SW480 (cell line): ENCODE measurements at regions not wholly inside any gene's neighbourhood (a gene's known extent, or its start where the extent isn't known, plus 50 kb on each side); places are given as distances from the start of the nearest gene placed in this dataset.
A peak's percentile ranks its signal among the peaks of the same experiment; 100 is the strongest.

Experiments used
- DNase-seq: peaks from one replicate; pipeline ENCODE4 v3.0.0-alpha.2; 2016; ENCODE audit warnings: low spot score

DNA sequence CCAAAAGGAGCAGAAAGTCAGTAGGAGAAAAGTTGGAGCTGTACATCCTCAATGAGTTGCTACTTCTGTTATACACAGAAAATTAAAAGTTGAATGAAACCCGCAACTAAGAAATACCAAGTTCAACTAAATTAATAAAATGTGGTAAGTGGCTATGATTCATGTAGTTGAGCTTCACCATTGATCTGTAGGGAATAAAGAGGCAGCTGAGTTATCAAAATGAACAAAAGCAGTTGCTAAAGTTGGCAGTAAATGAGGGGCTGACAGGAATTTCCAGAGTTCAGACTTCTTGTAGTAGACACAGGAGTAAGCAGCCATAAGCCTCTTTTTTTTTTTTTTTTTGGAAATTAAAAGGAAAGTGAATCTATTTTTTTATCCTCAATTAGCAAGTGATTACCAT is 234.6 kb downstream of the POSTN start:
- DNase-seq = no peak

DNA sequence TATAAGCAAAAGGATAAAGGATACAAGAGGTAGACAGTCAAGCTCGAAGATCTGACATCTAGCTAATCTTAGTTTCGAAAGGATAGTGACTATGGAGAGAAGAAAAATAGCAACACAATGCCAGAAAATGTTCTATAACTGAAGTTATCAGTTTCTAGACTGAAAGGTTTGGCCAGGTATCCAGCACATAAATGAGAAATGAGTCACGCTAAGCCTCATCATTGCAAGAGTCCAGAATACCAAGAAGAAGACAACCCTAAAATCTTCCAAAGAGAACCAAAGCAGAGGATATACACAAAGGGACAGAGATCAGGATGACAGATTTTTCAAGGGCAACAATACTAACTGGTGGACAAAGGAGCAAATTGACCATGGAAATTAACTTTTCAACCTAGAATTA is 237.0 kb downstream of the POSTN start:
- DNase-seq = no peak

DNA sequence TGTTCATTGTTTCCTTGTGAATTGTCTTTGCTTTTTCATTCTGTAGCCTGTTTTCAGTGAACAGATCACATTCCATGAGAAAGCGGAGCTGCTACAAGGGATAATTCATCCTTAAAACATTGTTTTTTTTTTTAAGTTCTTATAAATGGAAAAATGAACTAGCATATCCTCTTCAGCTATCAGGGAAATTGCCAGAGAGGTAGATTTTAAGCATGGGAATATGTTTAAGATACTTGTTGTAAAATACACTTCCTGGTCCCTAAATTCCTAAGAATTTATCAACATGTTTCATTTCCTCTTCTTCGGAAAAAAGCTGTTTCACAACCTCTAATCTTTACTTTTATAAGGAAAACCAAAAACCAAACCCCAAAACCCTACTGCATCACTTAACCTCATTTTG is 238.0 kb downstream of the POSTN start:
- no peak for DNase-seq

DNA sequence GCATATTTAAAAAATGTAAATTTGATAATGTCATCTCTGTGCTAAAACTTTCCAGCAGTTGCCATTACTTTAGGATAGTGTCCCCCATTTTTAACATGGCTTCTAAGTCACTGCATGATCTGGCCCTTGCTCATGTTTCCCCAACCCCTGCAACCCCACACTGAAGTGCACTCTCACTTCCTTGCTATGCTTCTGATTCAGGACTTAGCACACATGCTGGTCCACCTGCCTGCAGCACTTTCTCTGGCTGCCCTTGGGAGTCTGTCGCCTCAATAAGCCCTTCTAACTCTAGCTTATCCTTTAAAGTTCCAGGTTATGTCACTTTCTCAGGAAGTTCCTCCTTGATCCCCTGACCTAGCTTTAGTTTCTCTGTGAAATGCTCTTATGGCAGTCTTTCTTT is 241.0 kb downstream of the POSTN start:
- no peak for DNase-seq

DNA sequence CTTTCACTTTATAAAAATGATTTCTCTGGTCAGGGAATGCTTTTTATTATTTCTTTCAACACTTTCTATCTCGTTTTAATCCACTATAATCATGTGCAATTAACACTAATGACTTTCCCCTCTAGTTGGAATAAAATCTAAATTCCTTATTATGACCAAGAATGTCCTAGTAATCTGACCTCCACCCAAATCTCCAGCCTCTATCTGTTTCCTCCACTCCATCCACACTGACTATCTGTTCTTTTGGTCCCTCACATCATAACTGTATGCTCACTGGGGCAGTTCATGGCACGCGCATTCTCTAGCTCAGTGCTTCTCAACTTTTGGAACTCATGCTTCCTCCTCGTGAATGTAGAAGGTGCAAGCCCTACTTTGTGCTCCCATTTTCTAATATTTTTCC is 244.7 kb downstream of the POSTN start:
- DNase-seq = no peak

DNA sequence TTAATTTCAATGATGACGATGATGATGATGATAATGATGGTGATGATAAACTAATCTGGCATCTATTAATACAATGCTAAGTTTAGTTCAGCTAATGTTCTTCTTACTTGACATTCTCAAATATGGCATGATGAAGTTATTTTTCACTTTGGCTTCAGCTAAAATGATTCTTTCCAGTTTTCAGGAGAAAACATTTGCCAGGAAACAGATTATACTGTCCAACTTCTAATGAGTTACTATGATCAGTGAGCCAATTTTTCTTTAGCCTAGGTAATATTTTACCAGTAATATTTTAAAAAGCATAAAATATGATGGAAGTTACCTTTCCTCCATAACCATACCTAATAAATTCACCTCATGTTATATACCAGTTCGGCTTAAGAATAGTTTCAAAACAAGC is 245.7 kb upstream of the CSNK1A1L start:
- no peak for DNase-seq

DNA sequence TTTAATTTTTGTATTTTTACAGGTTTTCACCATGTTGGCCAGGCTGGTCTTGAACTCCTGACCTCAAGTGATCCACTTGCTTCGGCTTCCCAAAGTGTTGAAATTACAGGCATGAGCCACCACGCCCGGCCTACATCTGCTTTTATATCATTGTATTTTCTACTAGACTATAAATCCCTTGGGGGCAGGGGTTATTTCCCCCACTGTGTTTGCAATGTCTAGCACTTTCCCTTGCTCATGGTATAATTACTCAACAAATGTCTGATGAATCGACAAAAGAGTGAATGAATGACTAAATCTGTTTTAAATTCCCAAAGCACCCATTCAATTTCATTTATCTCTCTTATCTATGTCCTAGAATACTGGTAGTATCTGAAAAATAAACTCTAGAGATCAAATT is 244.5 kb upstream of the CSNK1A1L start:
- DNase-seq = no peak

DNA sequence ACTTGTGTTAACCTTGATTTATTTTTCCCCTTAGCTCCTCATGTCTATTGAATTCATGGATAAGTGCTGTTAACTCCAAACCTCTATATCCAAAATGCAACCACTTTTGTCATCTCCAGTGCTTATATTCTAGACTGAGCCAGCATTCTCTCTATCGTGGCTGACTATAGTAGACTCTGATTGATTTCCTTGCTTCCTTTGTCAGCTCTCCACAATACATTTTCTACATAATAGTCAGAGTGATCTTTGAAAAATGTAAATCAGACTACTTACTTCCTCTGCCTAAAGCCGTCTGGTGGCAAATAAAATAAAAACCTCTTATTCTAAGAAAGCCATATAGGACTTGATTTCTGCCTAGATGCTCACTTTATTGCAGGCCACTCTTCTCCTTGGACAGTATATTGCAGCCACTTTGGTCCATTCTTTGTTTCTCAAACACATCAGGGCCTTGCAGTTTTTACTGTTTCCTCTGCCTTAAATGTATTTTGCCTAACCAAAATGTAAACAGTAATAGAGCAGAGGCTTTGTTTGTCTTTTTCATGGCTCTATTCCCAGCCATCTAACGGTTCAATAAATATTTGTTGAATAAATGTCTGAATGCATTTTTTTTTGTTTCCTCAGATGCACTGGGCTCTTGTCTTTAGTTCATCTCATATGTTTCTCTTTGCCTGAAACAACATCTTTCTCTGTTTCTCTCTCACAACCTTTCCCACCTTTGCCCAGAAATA is 243.6 kb upstream of the CSNK1A1L start:
- DNase-seq = no peak

DNA sequence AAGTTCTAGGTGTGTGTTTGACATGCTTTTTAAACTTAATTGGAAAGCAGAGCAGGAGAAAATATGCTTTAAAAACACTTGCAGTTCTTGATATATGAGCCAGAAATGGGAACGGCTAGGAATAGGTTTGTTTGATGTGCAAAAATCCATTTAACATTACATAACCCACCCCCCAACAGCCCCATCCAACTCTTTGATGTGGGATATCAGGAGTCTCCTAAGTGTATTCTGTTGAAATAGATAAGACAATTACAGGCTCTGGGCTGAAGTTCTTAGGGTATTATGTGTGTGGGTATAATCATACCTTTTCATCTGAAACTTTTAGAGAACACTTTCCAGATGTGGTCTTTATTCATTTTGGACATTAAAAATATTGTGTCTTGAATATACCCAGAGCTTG is 240.4 kb upstream of the CSNK1A1L start:
- peak; percentile 64 for DNase-seq

DNA sequence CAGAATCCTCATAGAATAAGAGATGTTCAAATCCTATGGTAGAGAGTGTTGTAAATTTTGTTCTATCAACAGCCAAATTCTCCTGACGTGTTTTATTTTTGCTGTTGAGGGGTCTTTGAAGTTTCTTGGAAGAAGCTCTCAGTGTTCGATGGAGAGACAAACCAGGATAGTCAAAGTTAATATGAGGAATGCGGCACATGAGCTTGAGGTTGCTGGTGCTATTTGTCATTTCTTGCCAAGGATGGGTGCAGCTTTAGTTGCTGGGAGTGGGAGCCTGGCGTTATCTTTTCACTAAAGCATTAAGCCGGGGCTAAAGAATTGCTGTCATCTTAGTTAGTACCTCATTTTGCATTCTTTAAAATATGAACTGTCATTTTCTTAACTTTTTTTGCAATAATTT is 239.9 kb upstream of the CSNK1A1L start:
- DNase-seq = no peak

DNA sequence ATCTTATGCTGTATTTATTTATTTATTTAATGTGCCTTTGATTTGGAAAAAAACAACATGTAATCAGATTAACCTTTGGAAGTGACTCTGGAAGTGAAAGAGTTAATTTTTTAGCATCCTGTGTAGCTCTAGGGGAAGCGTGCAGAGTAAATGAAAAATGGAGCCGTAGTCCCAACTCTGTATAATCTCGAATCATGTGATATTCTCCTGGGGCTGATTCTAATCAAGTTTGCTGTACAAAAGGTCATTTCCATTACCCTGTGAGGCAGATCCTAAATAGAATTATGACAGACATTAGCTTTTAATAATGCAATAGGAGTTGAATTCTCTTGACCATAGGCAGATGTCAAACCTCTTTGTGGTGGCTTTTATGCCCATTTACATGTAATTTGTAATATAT is 238.6 kb upstream of the CSNK1A1L start:
- DNase-seq = no peak

DNA sequence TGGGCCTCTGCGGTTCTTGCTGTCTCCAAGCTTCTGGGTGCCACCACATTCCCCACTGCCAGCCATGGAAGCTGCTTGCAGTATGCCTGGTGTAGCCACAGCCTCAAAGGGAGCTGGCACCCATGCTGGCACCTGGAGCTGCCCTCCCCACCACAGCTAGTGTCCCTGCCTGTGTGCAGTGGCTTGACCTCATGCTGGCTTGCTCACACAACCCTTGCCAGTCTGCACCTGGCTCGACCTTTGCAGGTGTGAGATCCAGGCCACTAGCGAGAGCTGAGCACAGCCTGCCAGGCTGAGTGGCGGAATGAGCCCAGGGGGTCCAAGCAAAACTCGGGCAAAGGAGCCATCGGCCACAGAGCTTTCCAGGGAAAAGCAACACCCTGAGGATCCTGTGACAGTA is 236.7 kb upstream of the CSNK1A1L start:
- DNase-seq = no peak

DNA sequence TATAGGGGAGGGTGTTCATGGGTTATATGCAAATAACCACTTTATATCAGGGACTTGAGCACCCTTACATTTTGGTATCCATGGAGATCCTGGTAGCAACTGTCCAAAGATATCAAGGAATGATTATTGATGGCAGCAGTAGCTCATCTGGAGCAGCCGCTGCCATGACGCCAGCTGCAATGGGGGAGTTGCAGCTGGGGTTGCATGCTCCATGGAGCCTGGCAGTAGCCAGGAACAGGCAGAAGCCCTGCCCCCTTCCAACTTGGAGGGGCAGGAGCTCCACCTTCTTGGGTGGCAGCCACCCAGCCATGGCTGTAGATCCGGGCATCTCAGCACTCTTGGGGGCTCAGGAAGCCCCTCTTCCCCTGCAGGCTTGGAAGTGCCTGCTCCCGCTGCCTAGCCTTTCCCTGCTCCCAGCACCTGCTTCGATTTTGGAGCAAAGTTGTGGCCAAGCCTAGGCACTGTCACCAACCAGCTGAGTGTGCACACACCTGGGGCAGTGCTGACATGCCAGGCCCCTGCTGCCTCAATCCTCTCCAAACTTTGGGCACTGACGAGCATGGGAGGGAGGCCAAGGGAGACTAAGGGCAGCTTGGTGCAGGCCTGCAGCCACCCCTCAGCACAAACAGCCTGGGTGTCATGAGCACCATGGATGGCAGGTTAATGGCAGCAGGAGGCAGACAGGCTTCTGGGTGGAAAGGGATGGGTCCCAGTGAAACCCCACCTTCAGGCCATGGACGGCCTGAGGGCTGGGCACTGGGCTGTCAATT is 235.6 kb upstream of the CSNK1A1L start:
- DNase-seq = no peak

DNA sequence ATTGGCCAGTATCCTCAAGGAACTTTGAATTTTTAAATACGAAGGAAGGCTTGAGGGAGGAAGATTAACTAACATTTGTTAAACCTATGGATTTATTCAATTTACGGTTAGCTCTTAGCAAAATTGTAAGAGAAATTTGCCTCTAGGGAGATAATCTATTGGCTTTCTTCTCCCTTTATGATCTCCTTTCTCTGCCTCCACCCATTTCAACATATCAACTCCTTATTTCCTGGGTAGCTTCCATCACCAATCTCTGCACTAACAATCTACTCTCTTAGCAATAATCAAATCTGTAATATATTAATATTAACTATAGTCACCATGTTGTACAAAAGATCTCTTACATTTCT is 233.9 kb upstream of the CSNK1A1L start:
- no peak for DNase-seq

DNA sequence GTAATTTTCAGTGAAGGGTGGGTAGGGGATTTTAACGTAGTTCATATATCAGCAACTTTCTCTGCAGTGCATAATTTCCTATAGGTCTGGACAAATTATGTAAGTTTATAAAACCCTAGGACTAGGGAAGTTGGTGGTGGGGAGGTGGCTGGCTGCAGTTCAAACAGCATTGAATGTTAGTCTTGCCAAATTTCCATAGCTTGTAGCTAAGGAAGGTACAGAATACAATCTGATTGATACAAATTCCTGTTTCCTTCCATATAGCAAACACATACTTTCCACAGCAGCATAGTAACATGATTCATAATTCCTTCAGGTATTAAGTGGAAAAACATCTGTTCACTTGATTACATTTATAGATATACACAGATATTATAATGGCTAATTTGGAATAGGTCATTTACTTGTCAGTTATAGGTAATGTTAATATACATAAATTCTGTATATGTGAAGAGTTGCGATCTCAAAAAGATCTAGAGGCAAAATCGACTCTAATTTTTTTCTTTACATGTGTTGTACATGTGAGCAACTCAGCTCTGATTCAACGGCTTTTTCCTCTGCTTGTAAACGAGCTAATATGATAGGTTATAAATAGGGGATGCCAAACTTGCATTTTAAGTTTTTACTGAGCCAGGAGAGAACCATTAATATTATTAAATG is 233.4 kb upstream of the CSNK1A1L start:
- DNase-seq = no peak

DNA sequence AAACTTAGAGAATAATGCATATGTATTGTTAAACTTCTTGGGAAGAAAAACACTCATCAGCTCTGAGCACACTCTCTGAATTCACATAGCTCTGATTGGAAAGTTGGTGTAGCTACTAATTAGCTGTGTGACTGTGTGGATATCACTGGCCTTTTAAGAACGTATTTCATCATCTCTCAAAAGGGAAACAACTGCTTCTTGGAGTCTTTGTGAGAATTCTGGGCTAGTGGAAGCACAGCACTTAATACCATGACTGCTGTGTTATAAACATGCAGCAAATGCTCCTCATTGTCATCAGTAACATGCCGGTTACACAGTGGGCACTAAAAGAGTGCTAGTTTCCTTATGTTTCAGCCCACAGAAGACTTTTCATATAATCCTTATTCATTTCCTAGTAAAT is 220.9 kb upstream of the CSNK1A1L start:
- no peak for DNase-seq

DNA sequence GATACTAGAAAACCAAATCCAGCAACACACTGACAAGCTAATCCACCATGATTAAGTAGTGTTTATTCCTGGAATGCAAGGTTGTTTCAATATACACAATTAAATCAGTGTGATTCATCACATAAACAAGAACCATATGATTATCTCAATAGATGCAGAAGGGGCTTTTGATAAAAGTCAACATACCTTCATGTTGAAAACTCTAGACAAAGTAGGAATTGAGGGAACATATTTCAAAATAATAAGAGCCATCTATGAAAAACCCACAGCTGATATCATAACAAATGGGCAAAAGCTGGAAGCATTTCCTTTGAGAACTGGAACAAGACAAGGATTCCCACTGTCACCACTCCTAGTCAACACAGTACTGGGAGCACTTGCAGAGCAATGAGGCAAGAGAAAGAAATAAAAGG is 213.6 kb upstream of the CSNK1A1L start:
- no peak for DNase-seq

DNA sequence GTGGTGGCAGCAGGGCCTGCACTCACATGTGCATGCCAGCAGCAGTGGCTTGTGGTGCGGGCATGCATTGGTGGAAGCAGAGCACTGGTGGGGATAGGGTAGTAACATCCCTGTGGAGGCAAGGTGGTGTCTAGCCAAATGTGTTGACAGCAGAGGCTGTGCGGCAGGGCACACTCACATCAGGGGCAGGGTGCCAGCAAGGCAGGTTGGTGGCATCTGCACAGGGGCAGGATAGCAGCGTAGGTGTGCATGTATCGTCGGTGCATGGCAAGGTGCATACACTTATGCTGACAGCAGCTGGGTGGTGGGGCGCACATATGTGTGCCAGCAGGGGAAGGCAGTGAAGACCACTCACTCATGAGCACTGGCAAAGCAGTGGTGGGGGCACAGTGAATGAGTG is 211.5 kb upstream of the CSNK1A1L start:
- DNase-seq = no peak

DNA sequence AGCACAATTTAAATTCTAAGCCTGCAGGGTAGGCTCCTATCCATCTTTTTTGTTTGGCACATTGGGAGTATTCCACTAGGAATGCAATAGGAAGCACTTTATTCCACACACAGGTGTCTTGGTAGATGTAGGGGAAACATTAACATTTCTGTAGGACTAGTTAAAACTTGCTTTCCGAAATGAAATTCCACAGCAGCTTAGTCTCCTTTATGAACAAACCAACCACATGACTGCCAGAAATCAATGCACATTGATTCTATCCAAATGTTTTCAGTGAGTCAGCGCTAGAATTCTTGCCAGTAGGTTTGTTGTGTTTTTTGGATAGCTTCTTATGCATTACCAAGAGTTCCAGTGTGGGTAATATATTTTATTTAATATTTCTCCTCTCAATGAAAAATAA is 207.9 kb upstream of the CSNK1A1L start:
- no peak for DNase-seq

DNA sequence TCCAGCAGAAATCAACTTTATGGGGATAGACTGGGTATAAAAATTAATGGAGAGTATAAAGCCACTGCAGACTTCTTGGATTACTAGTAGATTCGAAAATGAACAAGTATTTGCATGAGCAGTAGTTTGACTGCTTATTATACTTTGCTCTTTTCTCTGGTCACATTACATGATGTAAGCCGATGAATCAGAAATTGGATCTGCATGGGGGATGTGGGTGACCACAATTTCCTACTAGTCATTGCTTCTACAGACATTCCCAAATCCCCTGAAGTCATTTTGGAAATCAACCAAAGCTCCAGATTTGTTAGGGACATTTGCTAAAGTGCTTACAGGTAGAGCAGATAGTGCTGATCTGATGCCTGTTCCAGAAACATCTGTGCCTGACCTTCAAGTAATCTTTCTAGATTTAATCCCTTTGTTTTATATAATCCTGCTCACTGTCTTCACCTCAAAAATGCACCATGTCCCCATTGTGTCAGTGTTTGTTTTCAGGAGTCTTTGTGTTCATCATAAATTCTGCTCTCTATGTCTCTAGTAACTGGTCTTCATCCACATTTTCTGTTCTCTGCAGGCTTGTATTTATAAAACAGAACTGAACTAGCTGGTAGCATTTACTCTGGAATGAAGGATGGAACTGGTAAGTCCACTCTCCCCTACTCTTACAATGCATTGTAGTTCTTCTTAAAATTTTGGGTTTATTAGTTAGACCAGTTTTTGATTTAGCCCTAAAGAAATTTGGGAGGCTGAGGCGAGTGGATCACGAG is 201.5 kb upstream of the CSNK1A1L start:
- peak; percentile 72 for DNase-seq

DNA sequence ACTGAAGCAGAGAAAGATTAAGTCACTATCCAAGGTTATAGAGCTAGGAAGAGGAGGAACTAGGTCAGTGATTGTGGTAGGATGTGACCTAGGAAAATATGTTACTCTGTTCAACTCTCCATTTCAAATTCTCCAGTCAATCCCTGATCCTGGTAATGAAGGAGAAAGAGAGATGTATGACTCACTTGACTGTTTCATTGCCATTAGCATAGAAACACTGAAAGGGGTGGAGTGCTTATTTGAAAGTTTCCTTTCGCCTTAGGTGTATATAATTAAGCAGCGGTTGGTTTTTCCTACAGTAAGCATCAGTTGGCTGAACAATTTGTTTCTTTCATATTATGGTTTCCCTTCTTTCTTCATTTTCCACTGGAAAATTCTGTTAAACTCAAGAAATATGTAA is 198.1 kb upstream of the CSNK1A1L start:
- no peak for DNase-seq

DNA sequence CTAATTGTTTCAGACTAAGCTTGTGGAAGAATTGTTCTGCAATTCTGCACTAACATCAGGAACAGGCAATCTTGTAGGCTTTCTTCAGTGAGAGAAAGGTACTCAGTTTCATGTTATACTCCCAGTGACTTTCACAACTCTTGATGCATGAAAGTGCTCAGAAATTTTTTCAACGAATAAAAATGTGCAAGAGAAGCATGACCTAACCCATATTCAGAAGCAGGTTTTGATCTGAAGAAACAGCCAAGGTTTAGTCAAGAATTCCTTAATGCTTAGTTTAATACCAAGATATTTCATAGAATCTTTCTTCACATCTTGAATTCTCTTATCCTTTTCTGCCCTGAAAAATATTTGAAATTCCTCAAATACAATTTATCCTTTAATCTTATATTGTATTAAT is 197.2 kb upstream of the CSNK1A1L start:
- DNase-seq = no peak

DNA sequence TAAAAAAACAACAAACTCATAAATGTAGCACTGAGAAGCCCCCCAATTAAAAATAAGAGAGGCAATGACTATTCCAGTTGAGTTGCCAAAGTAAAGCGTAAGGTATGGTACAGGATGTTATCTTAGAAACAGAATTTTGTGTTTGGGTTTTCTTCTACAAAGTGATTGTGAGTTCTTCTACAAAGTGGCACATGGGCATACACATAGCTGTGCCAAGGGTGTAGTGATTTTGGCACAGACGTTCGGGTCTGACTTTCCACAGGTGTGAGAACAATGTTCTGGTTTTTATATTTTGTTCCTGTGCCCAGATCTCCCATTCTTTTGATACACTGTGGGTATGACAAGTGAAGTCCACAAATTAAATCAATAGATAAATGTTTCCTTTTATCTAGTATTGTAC is 190.1 kb upstream of the CSNK1A1L start:
- no peak for DNase-seq
